ENCODE measurements at regions not wholly inside any gene's neighbourhood (a gene's known extent, or its start where the extent isn't known, plus 50 kb on each side); places are given as distances from the start of the nearest gene placed in this dataset.
A peak's percentile ranks its signal among the peaks of the same experiment; 100 is the strongest.

GRCh38 chr2:67548317-67549201 is 151.4 kb downstream of the ETAA1 start:
- intact Hi-C loops (cut with DNase I; ENCODE audit: low total_unique reads), result no loop called here
- in situ Hi-C loops (cut with MboI; ENCODE audit: low sequenced_read_pairs in 4 of 4), result no loop called here
- Histone ChIP-seq H3K36me3 (no peaks in the 10 kb centered on the region), H3K27ac (no peak overlapping the region), H3K27me3 (no peaks in the 10 kb centered on the region), H3K4me3 (no peak overlapping the region), H3K4me1 (no peaks in the 10 kb centered on the region), H3K9me3 (no peaks in the 10 kb centered on the region)
- ATAC-seq (no peak), DNase-seq (no peak)
- TF ChIP-seq POLR2A (IDR thresholded peaks at IDR 0.05) (no peak), CTCF (IDR thresholded peaks at IDR 0.05 in 4 of 5, conservative IDR thresholded peaks at IDR 0.05 in 1 of 5) (no peak)

GRCh38 chr2:67559156-67559555 is 162.0 kb downstream of the ETAA1 start:
- in situ Hi-C loops (cut with MboI; ENCODE audit: low sequenced_read_pairs in 4 of 4), result no loop called here

GRCh38 chr2:67560771-67561456 is 163.8 kb downstream of the ETAA1 start:
- no peak overlapping the region for H3K4me3 ChIP-seq
- no peak for ATAC-seq
- H3K9me3 ChIP-seq, result no peaks in the 10 kb centered on the region
- H3K4me1 ChIP-seq, result no peaks in the 10 kb centered on the region
- intact Hi-C loops (cut with DNase I; ENCODE audit: low total_unique reads) (loop anchor here (5.0 kb wide), 1 partner anchor 86 kb away; no protein-coding TSS in a partner anchor), in situ Hi-C loops (cut with MboI; ENCODE audit: low sequenced_read_pairs in 4 of 4) (no loop called here)
- TF ChIP-seq POLR2A (IDR thresholded peaks at IDR 0.05), result no peak
- TF ChIP-seq CTCF (IDR thresholded peaks at IDR 0.05 in 4 of 5, conservative IDR thresholded peaks at IDR 0.05 in 1 of 5), result no peak
- H3K27me3 ChIP-seq, result no peaks in the 10 kb centered on the region
- no peaks in the 10 kb centered on the region for H3K36me3 ChIP-seq
- H3K27ac ChIP-seq, result no peak overlapping the region
- DNase-seq, result no peak

More at GRCh38 chr2:67559156-67559555, 162.0 kb downstream of the ETAA1 start:
- H3K27me3 ChIP-seq, result no peaks in the 10 kb centered on the region
- no peaks in the 10 kb centered on the region for H3K36me3 ChIP-seq
- ATAC-seq (no peak), DNase-seq (no peak)
- intact Hi-C loops (cut with DNase I; ENCODE audit: low total_unique reads), result no loop called here
- no peak overlapping the region for H3K27ac ChIP-seq
- no peak overlapping the region for H3K4me3 ChIP-seq
- H3K9me3 ChIP-seq, result no peaks in the 10 kb centered on the region
- H3K4me1 ChIP-seq, result no peaks in the 10 kb centered on the region
- TF ChIP-seq CTCF (IDR thresholded peaks at IDR 0.05 in 4 of 5, conservative IDR thresholded peaks at IDR 0.05 in 1 of 5), result no peak
- no peak for TF ChIP-seq POLR2A (IDR thresholded peaks at IDR 0.05)

GRCh38 chr2:67561457-67561965 is 164.4 kb downstream of the ETAA1 start:
- Histone ChIP-seq H3K27me3 (no peaks in the 10 kb centered on the region), H3K9me3 (no peaks in the 10 kb centered on the region), H3K4me3 (no peak overlapping the region), H3K27ac (no peak overlapping the region), H3K36me3 (no peaks in the 10 kb centered on the region), H3K4me1 (no peaks in the 10 kb centered on the region)
- intact Hi-C loops (cut with DNase I; ENCODE audit: low total_unique reads), result loop anchor here (5.0 kb wide), 1 partner anchor 86 kb away; no protein-coding TSS in a partner anchor
- peak in 1 of 2 donors; percentile 78 for ATAC-seq
- DNase-seq, result no peak
- TF ChIP-seq POLR2A (IDR thresholded peaks at IDR 0.05) (no peak), CTCF (IDR thresholded peaks at IDR 0.05 in 4 of 5, conservative IDR thresholded peaks at IDR 0.05 in 1 of 5) (no peak)
- in situ Hi-C loops (cut with MboI; ENCODE audit: low sequenced_read_pairs in 4 of 4), result no loop called here

Data from gastrocnemius medialis (tissue), 4 donors.